ENCODE measurements at regions not wholly inside any gene's neighbourhood (a gene's known extent, or its start where the extent isn't known, plus 50 kb on each side); places are given as distances from the start of the nearest gene placed in this dataset.

DNA sequence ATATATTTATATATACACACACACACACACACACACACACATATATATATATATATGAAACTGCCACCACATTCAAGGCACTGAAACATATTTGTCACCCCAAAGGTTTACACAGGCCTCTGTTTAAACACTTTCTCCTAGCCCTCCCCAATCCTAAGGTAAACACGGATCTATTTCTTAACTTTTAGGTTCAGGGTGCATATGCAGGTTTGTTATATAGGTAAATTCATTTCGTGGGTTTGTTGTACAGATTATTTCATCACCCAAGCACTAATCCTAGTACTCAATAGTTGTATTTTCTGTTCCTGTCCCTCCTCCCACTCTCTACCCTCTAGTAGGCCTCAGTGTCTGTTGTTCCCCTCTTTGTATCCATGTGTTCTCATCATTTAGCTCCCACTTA, 305.0 kb downstream of the GPR37 start:
- no peak overlapping the region for H3K9ac ChIP-seq
- no peaks in the 10 kb centered on the region for H3K9me3 ChIP-seq
- 32% methylated on average over 2 of the region's 2 CpGs for WGBS (ENCODE audit: low lambda C conversion rate)
- ChIA-PET POLR2A (no interaction called here), CTCF (interaction anchor here (1.5 kb wide), 1 partner anchor 11 kb away, joined by 4 read pairs; no protein-coding TSS in a partner anchor)
- no peak overlapping the region for H2AFZ ChIP-seq (ENCODE audit: low read depth)
- H3K79me2 ChIP-seq (ENCODE audit: insufficient read depth), result no peaks in the 10 kb centered on the region
- no peaks in the 10 kb centered on the region for H4K20me1 ChIP-seq (ENCODE audit: insufficient read depth)
- no peak for DNase-seq
- H3K9me2 ChIP-seq, result no peaks in the 10 kb centered on the region
- no peaks in the 10 kb centered on the region for H3K36me3 ChIP-seq (replicated peaks in 1 of 2; ENCODE audit: control insufficient read depth in 1 of 2, insufficient read depth in 2 of 2, low read length in 1 of 2)
- no peaks in the 10 kb centered on the region for H3K4me1 ChIP-seq (ENCODE audit: control insufficient read depth in 1 of 2, insufficient read depth in 2 of 2, low read depth in 1 of 2, low read length in 1 of 2)
- H3F3A ChIP-seq (replicated peaks; ENCODE audit: insufficient read depth), result no peaks in the 10 kb centered on the region
- no peak overlapping the region for H3K27ac ChIP-seq (ENCODE audit: low read depth in 2 of 2, low read length in 1 of 2)
- H3K4me2 ChIP-seq, result no peak overlapping the region
- no peak overlapping the region for H3K4me3 ChIP-seq (ENCODE audit: low read depth in 2 of 2, low read length in 1 of 2)
- TF ChIP-seq, protein P1, sequence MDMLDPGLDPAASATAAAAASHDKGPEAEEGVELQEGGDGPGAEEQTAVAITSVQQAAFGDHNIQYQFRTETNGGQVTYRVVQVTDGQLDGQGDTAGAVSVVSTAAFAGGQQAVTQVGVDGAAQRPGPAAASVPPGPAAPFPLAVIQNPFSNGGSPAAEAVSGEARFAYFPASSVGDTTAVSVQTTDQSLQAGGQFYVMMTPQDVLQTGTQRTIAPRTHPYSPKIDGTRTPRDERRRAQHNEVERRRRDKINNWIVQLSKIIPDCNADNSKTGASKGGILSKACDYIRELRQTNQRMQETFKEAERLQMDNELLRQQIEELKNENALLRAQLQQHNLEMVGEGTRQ (IDR thresholded peaks at IDR 0.05; ENCODE audit: borderline replicate concordance, low read depth, low read length), result no peak
- no peak for TF ChIP-seq MXI1 (IDR thresholded peaks at IDR 0.05; ENCODE audit: low read depth, low read length)
- TF ChIP-seq, protein P2, sequence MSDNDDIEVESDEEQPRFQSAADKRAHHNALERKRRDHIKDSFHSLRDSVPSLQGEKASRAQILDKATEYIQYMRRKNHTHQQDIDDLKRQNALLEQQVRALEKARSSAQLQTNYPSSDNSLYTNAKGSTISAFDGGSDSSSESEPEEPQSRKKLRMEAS (IDR thresholded peaks at IDR 0.05; ENCODE audit: low read depth), result no peak
- TF ChIP-seq RAD21 (IDR thresholded peaks at IDR 0.05; ENCODE audit: low read length), result no peak
- TF ChIP-seq GABPA (IDR thresholded peaks at IDR 0.05; ENCODE audit: low read depth), result no peak
- TF ChIP-seq NFIC (IDR thresholded peaks at IDR 0.05; ENCODE audit: borderline replicate concordance), result no peak
- TF ChIP-seq TCF12 (IDR thresholded peaks at IDR 0.05), result no peak
- TF ChIP-seq, protein P3, sequence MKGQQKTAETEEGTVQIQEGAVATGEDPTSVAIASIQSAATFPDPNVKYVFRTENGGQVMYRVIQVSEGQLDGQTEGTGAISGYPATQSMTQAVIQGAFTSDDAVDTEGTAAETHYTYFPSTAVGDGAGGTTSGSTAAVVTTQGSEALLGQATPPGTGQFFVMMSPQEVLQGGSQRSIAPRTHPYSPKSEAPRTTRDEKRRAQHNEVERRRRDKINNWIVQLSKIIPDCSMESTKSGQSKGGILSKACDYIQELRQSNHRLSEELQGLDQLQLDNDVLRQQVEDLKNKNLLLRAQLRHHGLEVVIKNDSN (IDR thresholded peaks at IDR 0.05; ENCODE audit: borderline replicate concordance, low read depth), result no peak
- TF ChIP-seq YY1 (IDR thresholded peaks at IDR 0.05; ENCODE audit: low read depth), result no peak
- TF ChIP-seq EP300 (IDR thresholded peaks at IDR 0.05; ENCODE audit: borderline replicate concordance in 1 of 2, low read depth in 1 of 2, low read length in 1 of 2), result no peak
- no peaks in the 10 kb centered on the region for H3K27me3 ChIP-seq (ENCODE audit: insufficient read depth)

DNA sequence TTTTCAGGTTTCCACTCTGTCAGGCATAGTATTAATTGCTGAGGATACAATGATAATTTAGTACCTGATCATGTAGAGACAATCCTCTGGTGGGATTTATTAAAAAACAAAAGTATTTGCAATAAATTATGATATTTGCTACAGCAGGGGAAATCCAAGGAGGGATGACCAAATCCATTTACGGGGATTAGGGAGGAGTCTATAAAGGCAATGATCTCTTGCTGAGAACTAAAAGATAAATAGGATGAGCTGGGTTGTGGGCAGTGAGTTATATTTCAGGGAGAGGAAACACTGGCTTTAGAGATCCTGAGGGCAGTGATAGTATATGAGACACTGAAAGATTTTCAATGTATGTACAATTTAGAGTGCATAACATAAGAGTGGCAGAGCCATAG, 305.5 kb downstream of the GPR37 start:
- no peaks in the 10 kb centered on the region for H3K4me1 ChIP-seq (ENCODE audit: control insufficient read depth in 1 of 2, insufficient read depth in 2 of 2, low read depth in 1 of 2, low read length in 1 of 2)
- no peak for TF ChIP-seq FOXJ3 (CRISPR knock-in tag; IDR thresholded peaks at IDR 0.05)
- TF ChIP-seq, protein P2 (IDR thresholded peaks at IDR 0.05; ENCODE audit: low read depth), result no peak
- TF ChIP-seq TEAD4 (IDR thresholded peaks at IDR 0.05; ENCODE audit: borderline replicate concordance, insufficient read depth), result no peak
- no peak for TF ChIP-seq FOSL2 (IDR thresholded peaks at IDR 0.05; ENCODE audit: borderline replicate concordance, low read depth)
- TF ChIP-seq, protein P4, sequence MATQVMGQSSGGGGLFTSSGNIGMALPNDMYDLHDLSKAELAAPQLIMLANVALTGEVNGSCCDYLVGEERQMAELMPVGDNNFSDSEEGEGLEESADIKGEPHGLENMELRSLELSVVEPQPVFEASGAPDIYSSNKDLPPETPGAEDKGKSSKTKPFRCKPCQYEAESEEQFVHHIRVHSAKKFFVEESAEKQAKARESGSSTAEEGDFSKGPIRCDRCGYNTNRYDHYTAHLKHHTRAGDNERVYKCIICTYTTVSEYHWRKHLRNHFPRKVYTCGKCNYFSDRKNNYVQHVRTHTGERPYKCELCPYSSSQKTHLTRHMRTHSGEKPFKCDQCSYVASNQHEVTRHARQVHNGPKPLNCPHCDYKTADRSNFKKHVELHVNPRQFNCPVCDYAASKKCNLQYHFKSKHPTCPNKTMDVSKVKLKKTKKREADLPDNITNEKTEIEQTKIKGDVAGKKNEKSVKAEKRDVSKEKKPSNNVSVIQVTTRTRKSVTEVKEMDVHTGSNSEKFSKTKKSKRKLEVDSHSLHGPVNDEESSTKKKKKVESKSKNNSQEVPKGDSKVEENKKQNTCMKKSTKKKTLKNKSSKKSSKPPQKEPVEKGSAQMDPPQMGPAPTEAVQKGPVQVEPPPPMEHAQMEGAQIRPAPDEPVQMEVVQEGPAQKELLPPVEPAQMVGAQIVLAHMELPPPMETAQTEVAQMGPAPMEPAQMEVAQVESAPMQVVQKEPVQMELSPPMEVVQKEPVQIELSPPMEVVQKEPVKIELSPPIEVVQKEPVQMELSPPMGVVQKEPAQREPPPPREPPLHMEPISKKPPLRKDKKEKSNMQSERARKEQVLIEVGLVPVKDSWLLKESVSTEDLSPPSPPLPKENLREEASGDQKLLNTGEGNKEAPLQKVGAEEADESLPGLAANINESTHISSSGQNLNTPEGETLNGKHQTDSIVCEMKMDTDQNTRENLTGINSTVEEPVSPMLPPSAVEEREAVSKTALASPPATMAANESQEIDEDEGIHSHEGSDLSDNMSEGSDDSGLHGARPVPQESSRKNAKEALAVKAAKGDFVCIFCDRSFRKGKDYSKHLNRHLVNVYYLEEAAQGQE (IDR thresholded peaks at IDR 0.05; ENCODE audit: low read depth, low read length), result no peak
- no peaks in the 10 kb centered on the region for H4K20me1 ChIP-seq (ENCODE audit: insufficient read depth)
- H3F3A ChIP-seq (replicated peaks; ENCODE audit: insufficient read depth), result no peaks in the 10 kb centered on the region
- no peaks in the 10 kb centered on the region for H3K79me2 ChIP-seq (ENCODE audit: insufficient read depth)
- POLR2A ChIA-PET, result no interaction called here
- H3K4me3 ChIP-seq (ENCODE audit: low read depth in 2 of 2, low read length in 1 of 2), result no peak overlapping the region
- no peaks in the 10 kb centered on the region for H3K9me2 ChIP-seq
- H3K27me3 ChIP-seq (ENCODE audit: insufficient read depth), result no peaks in the 10 kb centered on the region
- no peaks in the 10 kb centered on the region for H3K36me3 ChIP-seq (replicated peaks in 1 of 2; ENCODE audit: control insufficient read depth in 1 of 2, insufficient read depth in 2 of 2, low read length in 1 of 2)
- H2AFZ ChIP-seq (ENCODE audit: low read depth), result no peak overlapping the region
- H3K9me3 ChIP-seq, result no peaks in the 10 kb centered on the region
- 55% methylated on average over 1 of the region's 1 CpG for WGBS (ENCODE audit: low lambda C conversion rate)
- no peak overlapping the region for H3K4me2 ChIP-seq
- no peak overlapping the region for H3K27ac ChIP-seq (ENCODE audit: low read depth in 2 of 2, low read length in 1 of 2)
- no peak overlapping the region for H3K9ac ChIP-seq
- CTCF ChIA-PET, result no interaction called here
- no peak for DNase-seq

Data from SK-N-SH (cell line).